Adrenal gland (tissue), 9 donors: ENCODE measurements at regions not wholly inside any gene's neighbourhood (a gene's known extent, or its start where the extent isn't known, plus 50 kb on each side); places are given as distances from the start of the nearest gene placed in this dataset.

ENCODE experiments used
- DNase-seq, 7 donors: peaks; one replicate each; pipeline ENCODE4 v3.0.0-alpha.2; 2019 to 2020
- H3K27ac ChIP-seq, 5 donors: fragments of 200-600 bp; sonication (generic) in 4 of 5; 1 replicate in 3 of 5; 2 replicates in 2 of 5; pipeline versions ENCODE4 v1.5.1 to v1.8.0; 2016 to 2020; ENCODE audit warnings: mild to moderate bottlenecking in 1 of 5
- H3K27me3 ChIP-seq: fragments of 200-600 bp; 2 replicates; pipeline ENCODE4 v1.8.0; 2021
- H3K36me3 ChIP-seq, 2 donors: fragments of 200-600 bp; replicated peaks in 1 of 2; 1 replicate in 1 of 2; 2 replicates in 1 of 2; pipeline versions ENCODE4 v1.5.1 to v1.8.0; 2018 to 2022
- H3K4me1 ChIP-seq, 2 donors: fragments of 200-600 bp; replicated peaks in 1 of 2; 1 replicate in 1 of 2; 2 replicates in 1 of 2; pipeline versions ENCODE4 v1.5.1 to v1.8.0; 2018 to 2021
- H3K4me3 ChIP-seq, 4 donors: fragments of 200-600 bp; sonication (generic) in 3 of 4; one replicate each; pipeline ENCODE4 v1.5.1; 2016 to 2018
- H3K9me3 ChIP-seq, 3 donors: fragments of 200-600 bp; sonication (generic) in 1 of 3; replicated peaks in 1 of 3; 1 replicate in 2 of 3; 2 replicates in 1 of 3; pipeline versions ENCODE4 v1.5.1 to v1.8.0; 2016 to 2021
- CTCF ChIP-seq, 6 experiments: fragments of 450-650 bp in 4 of 6; fragments of 200-600 bp in 2 of 6; sonication (generic) in 1 of 6; IDR thresholded peaks; 1 replicate in 5 of 6; 2 replicates in 1 of 6; pipeline versions ENCODE4 v1.5.1 to v1.8.0; 2016 to 2021; ENCODE audit warnings: antibody characterized with exemption in 6 of 6, mild to moderate bottlenecking in 2 of 6, moderate library complexity in 1 of 6
- POLR2A ChIP-seq, 2 donors: fragments of 450-650 bp; IDR thresholded peaks; one replicate each; pipeline ENCODE4 v1.6.1; 2017; ENCODE audit warnings: antibody characterized with exemption in 2 of 2, mild to moderate bottlenecking in 2 of 2, moderate library complexity in 1 of 2
- WGBS, 4 donors: extraction: QIAGEN DNeasy Blood & Tissue Kit in 2 of 4; methylation state at CpG; one replicate each; pipeline versions ENCODE4 v1.1.5 to v1.1.7; 2013 to 2017; 5-methylcytosine and 5-hydroxymethylcytosine counted together
- intact Hi-C, 2 donors: fragments of 100-400 bp; cut with DNase I; formaldehyde crosslinking; loops; one replicate each; pipeline versions ENCODE4 v1.14.1 to v1.15.0; 2022 to 2023
- donor health status: healthy with polysubstance abuse.
- donor health status: Bipolar disorder and iron deficiency.
- donor health status: DM: yes; HTN: yes; CAD: no.
- donor health status: DM: no; HTN: no; CAD: no.
- donor health status: DM: no; HTN: no; CAD: no.

- no peak overlapping the region for H3K27ac ChIP-seq
- no peak for TF ChIP-seq POLR2A (IDR thresholded peaks at IDR 0.05)
- TF ChIP-seq CTCF (IDR thresholded peaks at IDR 0.05): no peak
- no peaks in the 10 kb centered on the region for H3K27me3 ChIP-seq
- WGBS, 4 donors: 91 to 96% (median 92%) methylated on average over 7 to 13 of the region's 13 CpGs
- H3K36me3 ChIP-seq: no peaks in the 10 kb centered on the region
- no peak overlapping the region for H3K4me3 ChIP-seq
- peaks cover 0 to 6% of the 10 kb centered on the region in 2 donors for H3K4me1 ChIP-seq
- intact Hi-C loops: no loop called here
- H3K9me3 ChIP-seq: no peaks in the 10 kb centered on the region
- no peak for DNase-seq
These were observed 73.7 kb downstream of the TOMM20 start for GRCh38 chr1:235054936-235055335.

- H3K9me3 ChIP-seq: no peaks in the 10 kb centered on the region
- no peaks in the 10 kb centered on the region for H3K27me3 ChIP-seq
- DNase-seq: no peak
- no peak overlapping the region for H3K4me3 ChIP-seq
- peaks cover 0 to 6% of the 10 kb centered on the region in 2 donors for H3K4me1 ChIP-seq
- no peak for TF ChIP-seq POLR2A (IDR thresholded peaks at IDR 0.05)
- no peak for TF ChIP-seq CTCF (IDR thresholded peaks at IDR 0.05)
- no peak overlapping the region for H3K27ac ChIP-seq
- H3K36me3 ChIP-seq: no peaks in the 10 kb centered on the region
- WGBS, 4 donors: 95 to 98% (median 96%) methylated on average over 8 to 11 of the region's 11 CpGs
- intact Hi-C loops: no loop called here
These were observed 74.2 kb downstream of the TOMM20 start for GRCh38 chr1:235054466-235054865.

GRCh38 chr1:235052067-235053008 is 76.3 kb downstream of the TOMM20 start:
- Histone ChIP-seq H3K36me3 (no peaks in the 10 kb centered on the region), H3K4me1 (peaks cover 0 to 24% of the 10 kb centered on the region in 2 donors), H3K9me3 (no peaks in the 10 kb centered on the region), H3K27me3 (no peaks in the 10 kb centered on the region), H3K27ac (peak overlapping the region in 1 of 5 donors; percentile 5), H3K4me3 (no peak overlapping the region)
- DNase-seq: peak in 1 of 7 donors; percentile 23
- intact Hi-C loops: no loop called here
- 79 to 86% (median 81%) methylated on average over 10 to 12 of the region's 12 CpGs for WGBS, 4 donors
- no peak for TF ChIP-seq CTCF (IDR thresholded peaks at IDR 0.05)
- TF ChIP-seq POLR2A (IDR thresholded peaks at IDR 0.05): no peak

GRCh38 chr1:235051521-235051920 is 77.1 kb downstream of the TOMM20 start:
- Histone ChIP-seq H3K9me3 (no peaks in the 10 kb centered on the region), H3K27ac (peak overlapping the region in 2 of 5 donors; percentile 9 to 38), H3K4me1 (peaks cover 0 to 26% of the 10 kb centered on the region in 2 donors), H3K27me3 (no peaks in the 10 kb centered on the region), H3K4me3 (no peak overlapping the region), H3K36me3 (no peaks in the 10 kb centered on the region)
- WGBS, 4 donors: 24 to 33% (median 29%) methylated on average over 3 of the region's 3 CpGs
- TF ChIP-seq CTCF (IDR thresholded peaks at IDR 0.05) (no peak), POLR2A (IDR thresholded peaks at IDR 0.05) (no peak)
- peak; percentile 26 to 80 (median 67) for DNase-seq
- intact Hi-C loops: no loop called here
